ENCODE measurements at regions not wholly inside any gene's neighbourhood (a gene's known extent, or its start where the extent isn't known, plus 50 kb on each side); places are given as distances from the start of the nearest gene placed in this dataset.
A peak's percentile ranks its signal among the peaks of the same experiment; 100 is the strongest.

DNA sequence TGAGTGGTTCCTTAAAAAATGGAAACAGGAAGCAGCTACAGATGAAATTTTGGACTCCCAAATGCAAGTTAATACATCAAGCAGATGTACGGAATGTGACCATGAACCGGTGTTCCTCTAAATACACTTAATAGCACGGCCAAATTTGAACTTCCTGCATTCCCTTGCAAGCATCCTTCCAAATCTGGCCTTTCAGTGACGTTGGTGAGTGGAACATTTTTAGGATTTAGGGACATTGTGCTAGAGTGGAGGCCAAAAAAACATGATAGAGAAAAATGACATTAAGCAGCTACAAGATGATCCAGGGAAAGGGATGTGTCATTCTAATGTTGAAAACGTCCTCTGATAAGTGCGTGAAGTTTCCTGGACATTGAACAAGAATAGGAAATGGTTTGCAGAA lies 62.1 kb downstream of the CTAGE1 start:
- DNase-seq, result no peak

DNA sequence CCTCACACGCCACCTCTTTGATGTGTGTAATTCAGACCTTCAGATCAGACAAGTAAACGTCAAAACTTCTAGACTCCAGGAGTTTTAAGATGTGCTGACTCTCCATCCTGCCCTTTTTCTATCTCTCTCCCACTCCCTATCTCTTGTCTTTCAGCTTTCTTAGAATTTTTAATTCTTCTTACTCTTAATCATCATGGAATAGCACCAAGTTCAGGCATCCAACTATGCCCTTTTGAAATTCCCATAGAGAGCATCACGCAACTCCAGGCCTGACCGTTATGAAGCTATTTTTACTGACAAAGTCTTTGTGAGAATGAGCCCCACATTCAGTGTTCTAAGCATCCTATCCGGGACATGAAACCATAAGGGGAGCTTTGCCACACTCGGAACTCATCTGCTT lies 62.6 kb downstream of the CTAGE1 start:
- DNase-seq, result no peak

GRCh38 chr18:22349966-22350365 lies 67.7 kb downstream of the CTAGE1 start:
- no peak for DNase-seq

- no peak for DNase-seq
These were observed 68.3 kb downstream of the CTAGE1 start for GRCh38 chr18:22349317-22349898.

DNA sequence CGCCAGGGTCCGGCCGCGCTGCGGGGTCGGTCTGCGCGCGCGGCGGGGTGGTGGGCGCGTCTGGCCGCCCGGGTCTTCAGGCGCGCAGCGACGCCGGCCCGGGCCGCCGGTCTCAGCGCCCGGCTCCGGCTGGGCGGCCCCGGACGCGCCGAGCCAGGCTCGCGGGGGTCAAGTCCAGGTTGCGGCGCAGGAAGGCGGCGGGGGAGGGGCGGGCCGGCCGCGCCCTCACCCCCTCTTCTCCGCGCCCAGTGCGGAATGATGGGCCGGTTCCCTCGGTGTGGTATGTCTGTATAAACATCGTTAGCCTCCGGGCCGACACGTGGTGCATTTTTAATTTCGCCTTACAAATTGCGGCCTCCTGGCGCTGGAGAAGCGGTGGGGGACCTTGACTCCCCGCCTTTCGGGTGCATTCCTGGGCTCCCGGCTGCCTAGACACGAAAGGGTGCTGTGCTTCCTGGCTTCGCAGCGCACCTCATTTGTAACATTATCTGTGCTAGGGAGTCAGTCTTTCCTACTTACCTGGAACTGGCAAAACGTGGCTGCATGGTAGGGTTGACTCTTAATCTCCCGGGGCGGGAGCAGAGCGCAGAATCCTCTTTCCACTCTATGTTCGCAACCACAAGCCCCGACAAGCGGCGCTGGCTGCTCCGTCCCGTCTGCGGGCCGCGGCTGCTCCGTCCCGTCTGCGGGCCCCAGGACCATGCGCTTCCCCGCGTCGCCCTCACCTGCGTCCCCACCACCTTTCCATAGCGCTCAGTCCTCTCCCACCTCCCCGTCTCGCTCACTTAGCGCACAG lies 69.0 kb downstream of the CTAGE1 start:
- peak; percentile 17 for DNase-seq

- peak; percentile 30 for DNase-seq
These were observed 69.9 kb downstream of the CTAGE1 start for GRCh38 chr18:22347606-22348511.

- no peak for DNase-seq
These were observed 70.6 kb downstream of the CTAGE1 start for GRCh38 chr18:22346953-22347605.

DNA sequence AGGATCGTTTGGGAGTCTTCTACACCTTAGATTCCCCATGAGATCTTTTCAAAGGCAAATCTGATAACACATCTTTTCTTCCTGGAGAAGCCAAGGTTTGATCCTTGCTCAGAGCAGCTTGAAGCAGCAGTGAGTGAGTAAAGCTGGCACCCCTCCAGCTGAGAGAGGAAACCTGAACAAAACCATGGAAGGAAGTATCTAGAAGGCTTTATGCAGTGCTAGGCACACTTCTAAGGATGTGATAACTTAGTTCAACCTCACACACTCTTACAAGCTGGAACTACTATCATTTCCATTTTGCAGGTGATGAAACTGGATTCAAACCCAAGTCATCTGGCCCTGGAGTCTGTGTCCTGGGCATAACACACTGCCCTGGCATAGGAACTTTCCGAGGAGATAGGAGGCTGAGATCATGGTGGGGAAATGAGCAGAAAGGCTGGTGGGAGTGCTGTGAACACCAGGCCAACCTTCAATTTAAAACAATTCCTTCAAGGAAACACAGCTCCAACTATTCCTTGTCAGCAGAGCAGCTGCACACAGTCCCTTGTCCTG lies 71.2 kb downstream of the CTAGE1 start:
- DNase-seq, result peak; percentile 60

GRCh38 chr18:22345718-22346117 lies 72.0 kb downstream of the CTAGE1 start:
- no peak for DNase-seq

DNA sequence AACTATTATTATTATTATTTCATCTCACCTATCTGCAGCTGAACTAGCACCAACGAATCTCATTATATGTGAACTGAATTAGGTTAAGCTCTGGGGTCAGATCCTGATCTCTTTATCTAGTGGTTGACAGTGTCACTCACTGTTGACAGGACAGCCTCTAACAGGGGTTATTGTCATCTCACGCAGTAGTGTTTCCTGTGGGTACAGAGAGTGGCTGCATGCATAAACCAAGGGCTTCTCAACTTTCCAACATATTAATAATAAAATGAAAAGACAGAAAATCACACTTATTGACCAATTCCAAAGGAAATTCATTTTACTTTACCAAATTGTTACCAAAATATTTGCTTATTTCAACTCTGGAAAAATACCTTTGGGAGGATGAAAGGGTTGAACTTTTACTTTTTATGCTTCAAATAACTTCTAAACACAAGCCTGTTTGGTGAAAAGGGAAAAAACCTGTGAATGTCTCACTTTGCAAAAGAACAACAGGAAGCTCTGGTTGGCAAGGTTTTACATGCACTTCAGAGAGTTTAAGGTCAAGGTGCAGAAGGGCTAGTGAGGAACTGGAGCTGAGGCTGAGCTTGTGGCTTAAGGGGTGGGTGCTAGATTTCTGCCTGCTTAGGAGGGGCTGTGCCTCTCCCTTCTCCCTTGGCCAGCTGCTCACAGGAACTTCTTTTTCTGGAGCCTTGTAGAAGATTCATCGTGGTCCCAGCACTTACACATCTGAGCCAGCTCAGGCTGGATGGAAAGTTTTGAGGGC lies 72.6 kb downstream of the CTAGE1 start:
- peak; percentile 12 for DNase-seq

GRCh38 chr18:22344445-22344844 lies 73.3 kb downstream of the CTAGE1 start:
- DNase-seq, result no peak

DNA sequence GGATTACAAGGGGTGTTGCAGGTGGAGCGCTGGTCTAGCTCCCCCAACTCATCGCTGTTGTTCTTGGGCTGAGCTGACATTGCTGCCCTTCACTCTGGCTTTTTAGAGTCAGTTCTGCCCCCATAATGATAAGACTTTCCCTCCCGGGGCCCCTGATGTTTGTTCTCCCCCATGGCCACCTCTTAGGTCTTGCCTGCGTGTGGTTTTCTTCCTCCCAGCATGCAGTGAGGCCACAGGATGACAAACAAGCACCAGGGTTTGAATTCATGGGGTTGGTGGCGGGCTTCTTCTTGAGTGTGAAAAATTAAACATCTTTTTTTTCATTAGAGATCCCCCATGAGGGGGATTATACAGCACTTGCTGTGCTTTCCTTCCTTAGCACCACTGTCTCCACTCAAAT lies 74.1 kb downstream of the CTAGE1 start:
- DNase-seq, result no peak

- peak; percentile 49 for DNase-seq
These were observed 75.1 kb downstream of the CTAGE1 start for GRCh38 chr18:22342625-22343024.

DNA sequence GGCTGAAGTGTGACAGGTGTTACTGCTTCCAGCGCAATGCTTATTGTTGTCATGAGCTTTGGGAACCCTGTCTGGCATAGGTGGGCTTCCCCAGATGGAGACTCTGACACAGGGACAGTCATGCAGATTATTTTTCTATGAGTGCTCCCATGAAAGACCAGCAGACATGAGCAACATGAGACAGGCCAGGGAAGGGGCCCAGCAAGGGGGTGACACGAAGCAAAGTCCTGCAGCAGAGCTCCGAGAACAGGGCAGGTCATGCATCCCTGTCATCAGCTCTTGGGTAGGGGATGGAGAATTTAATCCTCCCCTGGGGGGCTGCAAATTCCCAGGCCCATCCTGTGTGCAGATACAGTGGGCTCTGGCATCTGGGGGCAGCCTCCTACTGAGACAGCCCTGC lies 77.4 kb downstream of the CTAGE1 start:
- no peak for DNase-seq

- DNase-seq, result no peak
These were observed 77.8 kb downstream of the CTAGE1 start for GRCh38 chr18:22339913-22340312.

GRCh38 chr18:22337833-22338232 lies 79.9 kb downstream of the CTAGE1 start:
- no peak for DNase-seq

DNA sequence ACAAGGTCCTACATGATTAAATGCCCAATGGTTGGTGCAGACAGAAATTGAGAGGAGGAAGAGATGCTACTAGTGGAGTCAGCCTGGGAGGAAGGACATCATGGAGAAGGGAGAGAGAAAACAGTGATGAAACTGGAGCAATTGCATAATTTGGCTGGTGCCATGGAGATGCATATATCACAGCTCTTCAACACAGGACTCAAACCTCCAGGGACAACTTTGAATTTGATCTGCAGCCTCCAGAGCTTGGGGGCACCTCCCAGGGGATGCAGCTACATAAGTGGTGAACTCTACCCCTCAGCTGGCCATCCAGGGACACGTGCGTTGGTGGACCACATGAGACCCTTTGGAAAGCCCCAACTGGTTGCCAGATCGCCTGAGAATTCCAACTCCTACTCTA lies 80.4 kb downstream of the CTAGE1 start:
- no peak for DNase-seq

DNA sequence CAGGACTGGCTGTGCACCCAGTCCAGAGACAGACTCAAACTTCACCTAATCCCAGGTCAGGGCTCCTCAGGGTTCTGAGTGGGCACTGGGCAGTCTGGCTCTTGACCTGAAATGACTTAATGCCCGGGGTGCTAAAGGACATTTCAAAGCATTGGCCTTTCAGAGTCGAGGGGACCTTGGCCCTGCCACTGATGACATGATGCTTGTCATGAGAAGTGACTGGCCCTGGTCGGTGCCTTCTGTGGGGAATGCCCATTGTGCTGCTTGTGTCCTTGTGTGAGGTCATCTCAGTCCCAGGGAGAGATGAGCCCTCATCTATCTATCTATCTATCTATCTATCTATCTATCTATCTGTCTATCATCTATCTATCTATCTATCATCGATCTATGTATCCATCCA lies 81.3 kb downstream of the CTAGE1 start:
- no peak for DNase-seq

DNA sequence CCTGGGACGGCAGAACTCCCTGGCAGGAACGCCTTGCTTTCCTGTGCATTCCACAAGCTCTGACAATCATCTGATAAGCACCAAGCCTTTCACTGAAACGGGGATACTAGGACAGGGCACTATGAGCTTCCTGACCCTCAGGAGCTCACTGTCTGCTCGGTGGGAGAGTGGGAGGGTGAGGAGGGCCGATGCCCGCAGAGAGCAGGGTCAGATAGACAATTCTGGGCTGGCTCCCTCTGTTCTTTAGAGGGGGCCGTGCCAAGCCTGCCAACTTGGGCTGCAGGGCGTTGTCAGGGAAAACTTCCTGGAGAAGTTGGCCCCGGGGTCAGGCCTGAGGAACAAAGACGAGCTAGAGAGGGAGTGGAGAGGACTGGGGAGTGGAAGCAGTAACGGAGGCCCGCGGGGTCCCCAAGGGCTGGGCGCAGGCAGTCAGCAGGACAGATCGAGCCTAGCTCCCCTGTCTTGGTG lies 82.0 kb downstream of the CTAGE1 start:
- no peak for DNase-seq

- no peak for DNase-seq
These were observed 83.1 kb downstream of the CTAGE1 start for GRCh38 chr18:22334567-22334966.

DNA sequence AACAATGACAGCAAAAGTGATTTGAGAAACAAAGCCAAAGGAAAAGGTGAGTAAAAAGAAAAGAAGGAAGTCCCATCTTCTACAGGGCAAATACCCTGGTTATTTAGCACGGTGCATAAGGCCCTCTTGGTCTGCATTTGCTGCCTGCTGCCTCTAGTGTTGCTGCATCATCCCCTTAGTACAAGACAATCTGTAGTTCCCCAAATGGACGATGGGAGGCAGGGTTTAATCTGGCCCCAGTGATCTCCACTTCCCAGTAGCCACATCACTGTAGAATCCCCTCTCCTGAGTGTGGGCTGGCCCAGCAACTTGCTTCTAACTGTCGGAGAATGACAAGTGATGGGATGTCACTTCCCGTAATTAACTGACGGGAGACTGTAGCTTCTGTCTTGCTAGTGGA lies 85.1 kb downstream of the CTAGE1 start:
- no peak for DNase-seq

DNA sequence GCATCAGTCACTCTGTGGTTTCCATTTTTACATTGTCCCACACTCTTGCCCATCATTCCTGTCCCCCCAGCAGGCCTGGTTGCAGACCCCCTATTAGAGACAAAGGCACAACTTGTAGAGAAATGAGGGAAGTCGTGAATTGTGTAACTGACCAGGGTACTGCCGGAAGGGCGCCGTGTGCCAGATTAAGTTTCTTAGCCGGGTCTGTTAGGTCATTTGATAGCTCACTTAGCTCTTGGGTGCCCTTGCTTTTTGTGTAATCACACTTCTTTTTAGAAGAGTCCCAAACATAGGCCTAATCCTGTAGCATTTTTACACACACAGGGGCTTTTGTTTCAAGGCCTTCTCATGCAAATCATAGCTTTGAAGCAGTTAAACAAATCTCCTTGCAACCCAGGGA lies 87.2 kb downstream of the CTAGE1 start:
- no peak for DNase-seq
